Caco-2 (cell line): ENCODE measurements at regions not wholly inside any gene's neighbourhood (a gene's known extent, or its start where the extent isn't known, plus 50 kb on each side); places are given as distances from the start of the nearest gene placed in this dataset.

Experiments
- BruUV-seq: library from RNA; stranded (reverse); fragments of 400-500 nt; replicated peaks from 2 replicates; lab custom pipeline; 2021; lab: Mats Ljungman, UMichigan
- CTCF ChIA-PET: fragments of 300-600 bp; sonication (Branson Sonifier 250); formaldehyde crosslinking; loops from one replicate; lab custom pipeline; 2022; ENCODE audit warnings: antibody characterized with exemption; lab: Charles Lee
- POLR2A ChIA-PET: fragments of 300-600 bp; sonication (Branson Sonifier 250); formaldehyde crosslinking; loops from one replicate; lab custom pipeline; 2022; ENCODE audit warnings: antibody characterized with exemption; lab: Charles Lee
- DNase-seq, 2 experiments: peaks; one replicate each; pipeline versions ENCODE4 v3.0.0 to v3.0.0-alpha.2; 2020 to 2022
- H3K27me3 ChIP-seq: replicated peaks from 2 replicates; pipeline ENCODE4 v1.6.0; 2011; ENCODE audit warnings: low read length; ENCODE audit not compliant: control insufficient read depth, insufficient read depth
- H3K36me3 ChIP-seq: 2 replicates; pipeline ENCODE4 v1.5.1; 2011; ENCODE audit warnings: low read length; ENCODE audit not compliant: control insufficient read depth, insufficient read depth
- H3K4me1 ChIP-seq: fragments of 250-450 bp; sonication (Bioruptor Pico); 2 replicates; pipeline ENCODE4 v1.5.1; 2020; ENCODE audit warnings: mild to moderate bottlenecking
- H3K4me3 ChIP-seq: 2 replicates; pipeline ENCODE4 v1.5.1; 2011; ENCODE audit warnings: low read depth, mild to moderate bottlenecking, control low read depth, low read length
- H3K9me3 ChIP-seq: fragments of 250-450 bp; sonication (Bioruptor Pico); 2 replicates; pipeline ENCODE4 v1.5.1; 2020; ENCODE audit warnings: mild to moderate bottlenecking, moderate library complexity
- H3K27ac Mint-ChIP-seq: one replicate; pipeline ENCODE4 v1.8.0; 2022; ENCODE audit warnings: mixed read lengths; ENCODE audit not compliant: unreplicated experiment
- H3K27me3 Mint-ChIP-seq: one replicate; pipeline ENCODE4 v1.8.0; 2022; ENCODE audit warnings: mixed read lengths; ENCODE audit not compliant: insufficient read depth, unreplicated experiment
- H3K36me3 Mint-ChIP-seq: one replicate; pipeline ENCODE4 v1.8.0; 2022; ENCODE audit warnings: mild to moderate bottlenecking, mixed read lengths; ENCODE audit not compliant: insufficient read depth, unreplicated experiment
- H3K4me1 Mint-ChIP-seq: one replicate; pipeline ENCODE4 v1.8.0; 2022; ENCODE audit warnings: low read depth, mixed read lengths; ENCODE audit not compliant: unreplicated experiment
- H3K4me3 Mint-ChIP-seq: one replicate; pipeline ENCODE4 v1.8.0; 2022; ENCODE audit warnings: mild to moderate bottlenecking, moderate library complexity, mixed read lengths; ENCODE audit not compliant: unreplicated experiment
- H3K9me3 Mint-ChIP-seq: one replicate; pipeline ENCODE4 v1.8.0; 2022; ENCODE audit warnings: mixed read lengths; ENCODE audit not compliant: unreplicated experiment
- CTCF ChIP-seq, 2 experiments: fragments of 200-600 bp in 1 of 2; IDR thresholded peaks; 1 replicate in 1 of 2; 2 replicates in 1 of 2; pipeline versions ENCODE4 v1.5.1 to v1.8.0; 2011 to 2022; ENCODE audit warnings: antibody characterized with exemption in 1 of 2, control low read depth in 1 of 2, inconsistent platforms in 1 of 2, low read depth in 1 of 2, low read length in 1 of 2, mild to moderate bottlenecking in 1 of 2, moderate library complexity in 1 of 2; ENCODE audit not compliant: insufficient read depth in 1 of 2, severe bottlenecking in 1 of 2, unreplicated experiment in 1 of 2
- intact Hi-C: fragments of 100-400 bp; cut with micrococcal nuclease; formaldehyde crosslinking; loops from one replicate; pipeline ENCODE4 v1.10.0; 2022; ENCODE audit not compliant: unreplicated experiment

GRCh38 chr9:81162361-81162760, 527.0 kb downstream of the TLE1 start:
- no peaks in the 10 kb centered on the region for H3K9me3 ChIP-seq

GRCh38 chr9:81156381-81156780, 533.0 kb downstream of the TLE1 start:
- no peak for DNase-seq
- no peaks in the 10 kb centered on the region for H3K27me3 ChIP-seq
- Mint-ChIP-seq H3K27ac (no peak overlapping the region), H3K4me3 (no peak overlapping the region), H3K27me3 (no peaks in the 10 kb centered on the region), H3K4me1 (no peaks in the 10 kb centered on the region), H3K36me3 (no peaks in the 10 kb centered on the region), H3K9me3 (no peaks in the 10 kb centered on the region)
- BruUV-seq = no TSS peak
- no peaks in the 10 kb centered on the region for H3K9me3 ChIP-seq
- CTCF ChIA-PET = no interaction called here
- no peaks in the 10 kb centered on the region for H3K4me1 ChIP-seq
- H3K4me3 ChIP-seq = no peak overlapping the region
- no peak for TF ChIP-seq CTCF (IDR thresholded peaks at IDR 0.05; ENCODE audit: insufficient read depth in 1 of 2, low read depth in 1 of 2, low read length in 1 of 2, severe bottlenecking in 1 of 2, unreplicated experiment in 1 of 2)
- intact Hi-C loops = no loop called here
- no peaks in the 10 kb centered on the region for H3K36me3 ChIP-seq
- POLR2A ChIA-PET = no interaction called here

More at GRCh38 chr9:81162361-81162760, 527.0 kb downstream of the TLE1 start:
- no peaks in the 10 kb centered on the region for H3K36me3 Mint-ChIP-seq
- CTCF ChIA-PET = no interaction called here
- H3K27ac Mint-ChIP-seq = no peak overlapping the region
- DNase-seq = no peak
- H3K4me3 Mint-ChIP-seq = no peak overlapping the region
- no peaks in the 10 kb centered on the region for H3K9me3 Mint-ChIP-seq
- Histone ChIP-seq H3K4me3 (no peak overlapping the region), H3K4me1 (no peaks in the 10 kb centered on the region), H3K36me3 (no peaks in the 10 kb centered on the region), H3K27me3 (no peaks in the 10 kb centered on the region)
- no TSS peak for BruUV-seq
- H3K27me3 Mint-ChIP-seq = no peaks in the 10 kb centered on the region
- intact Hi-C loops = no loop called here
- no peaks in the 10 kb centered on the region for H3K4me1 Mint-ChIP-seq
- POLR2A ChIA-PET = no interaction called here
- no peak for TF ChIP-seq CTCF (IDR thresholded peaks at IDR 0.05; ENCODE audit: insufficient read depth in 1 of 2, low read depth in 1 of 2, low read length in 1 of 2, severe bottlenecking in 1 of 2, unreplicated experiment in 1 of 2)

GRCh38 chr9:81150016-81150625, 539.2 kb downstream of the TLE1 start:
- H3K4me3 ChIP-seq = no peak overlapping the region
- H3K4me3 Mint-ChIP-seq = no peak overlapping the region
- no peaks in the 10 kb centered on the region for H3K4me1 ChIP-seq
- H3K27ac Mint-ChIP-seq = no peak overlapping the region
- no peak for TF ChIP-seq CTCF (IDR thresholded peaks at IDR 0.05; ENCODE audit: insufficient read depth in 1 of 2, low read depth in 1 of 2, low read length in 1 of 2, severe bottlenecking in 1 of 2, unreplicated experiment in 1 of 2)
- H3K9me3 ChIP-seq = no peaks in the 10 kb centered on the region
- intact Hi-C loops = no loop called here
- H3K36me3 ChIP-seq = no peaks in the 10 kb centered on the region
- BruUV-seq = no TSS peak
- ChIA-PET CTCF (no interaction called here), POLR2A (no interaction called here)
- no peak for DNase-seq
- H3K4me1 Mint-ChIP-seq = no peaks in the 10 kb centered on the region
- H3K27me3 Mint-ChIP-seq = no peaks in the 10 kb centered on the region
- no peaks in the 10 kb centered on the region for H3K27me3 ChIP-seq
- H3K9me3 Mint-ChIP-seq = no peaks in the 10 kb centered on the region
- H3K36me3 Mint-ChIP-seq = no peaks in the 10 kb centered on the region
